NOMO-1 (cell line): ENCODE measurements at regions not wholly inside any gene's neighbourhood (a gene's known extent, or its start where the extent isn't known, plus 50 kb on each side); places are given as distances from the start of the nearest gene placed in this dataset.

Experiments used
- DNase-seq, 2 experiments: peaks; one replicate each; lab custom pipeline; 2025; ENCODE audit not compliant: unreplicated experiment in 2 of 2; lab: John Stamatoyannopoulos, UW

GRCh38 chr21:43277481-43278351 lies 108.9 kb downstream of the CRYAA start:
- no peak for DNase-seq

GRCh38 chr21:43276811-43277210 lies 108.0 kb downstream of the CRYAA start:
- DNase-seq: no peak

GRCh38 chr21:43275421-43276211 lies 106.8 kb downstream of the CRYAA start:
- no peak for DNase-seq

GRCh38 chr21:43274946-43275310 lies 106.1 kb downstream of the CRYAA start:
- no peak for DNase-seq

DNA sequence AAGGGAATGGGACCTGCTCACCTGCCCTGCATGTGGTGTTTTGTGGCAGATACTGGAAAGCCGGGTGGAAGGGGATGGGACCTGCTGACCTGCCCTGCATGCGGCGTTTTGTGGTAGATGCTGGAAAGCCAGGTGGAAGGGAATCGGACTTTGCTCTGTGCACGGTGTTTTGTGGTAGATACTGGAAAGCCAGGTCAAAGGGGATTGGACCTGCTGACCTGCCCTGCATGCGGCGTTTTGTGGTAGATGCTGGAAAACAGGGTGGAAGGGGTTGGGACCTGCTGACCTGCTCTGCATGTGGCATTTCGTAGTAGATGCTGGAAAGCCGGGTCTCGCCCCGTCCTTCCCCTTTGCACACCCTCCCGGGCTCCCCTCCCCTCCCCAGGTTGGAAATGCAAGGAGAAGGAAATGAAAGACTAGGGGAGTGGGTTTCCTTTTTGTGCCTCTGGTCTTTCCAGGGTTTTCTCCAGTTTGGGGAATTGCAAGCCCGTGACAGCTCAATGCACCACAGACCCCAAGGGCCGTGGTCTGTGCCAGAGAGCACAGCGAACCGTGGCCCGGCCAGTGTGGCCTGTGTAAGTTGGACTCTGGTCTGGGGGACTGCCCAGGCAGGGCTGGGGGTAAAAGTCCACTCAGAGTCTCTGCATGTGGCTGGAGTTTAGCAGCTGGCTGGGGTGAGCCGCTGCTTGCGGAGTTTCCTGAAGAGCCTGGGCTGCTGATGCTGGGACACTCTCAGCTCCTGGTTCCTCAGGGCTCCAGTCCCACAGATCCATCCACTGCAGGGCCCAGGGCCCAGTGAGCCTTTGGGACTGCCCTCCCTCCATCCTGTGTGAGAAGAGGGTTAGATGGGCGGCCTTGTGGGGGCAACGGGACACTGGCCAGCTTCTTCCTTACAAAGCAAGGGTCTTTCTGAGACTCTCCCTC lies 105.5 kb downstream of the CRYAA start:
- no peak for DNase-seq

DNA sequence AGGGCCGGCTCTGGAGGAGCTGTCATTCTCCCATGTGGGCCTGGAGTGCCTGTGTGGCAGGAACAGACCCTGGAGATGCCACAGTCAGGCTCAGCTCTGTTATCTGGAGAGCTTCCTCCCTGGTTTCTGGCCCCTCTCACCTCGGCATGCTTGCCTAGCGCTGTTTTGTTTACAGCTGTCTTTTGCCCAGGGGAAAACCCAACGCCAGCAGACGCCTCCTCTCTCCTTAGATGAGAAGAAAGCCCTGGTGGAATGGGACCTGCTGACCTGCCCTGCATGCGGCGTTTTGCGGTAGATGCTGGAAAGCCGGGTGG lies 104.9 kb downstream of the CRYAA start:
- DNase-seq: no peak

DNA sequence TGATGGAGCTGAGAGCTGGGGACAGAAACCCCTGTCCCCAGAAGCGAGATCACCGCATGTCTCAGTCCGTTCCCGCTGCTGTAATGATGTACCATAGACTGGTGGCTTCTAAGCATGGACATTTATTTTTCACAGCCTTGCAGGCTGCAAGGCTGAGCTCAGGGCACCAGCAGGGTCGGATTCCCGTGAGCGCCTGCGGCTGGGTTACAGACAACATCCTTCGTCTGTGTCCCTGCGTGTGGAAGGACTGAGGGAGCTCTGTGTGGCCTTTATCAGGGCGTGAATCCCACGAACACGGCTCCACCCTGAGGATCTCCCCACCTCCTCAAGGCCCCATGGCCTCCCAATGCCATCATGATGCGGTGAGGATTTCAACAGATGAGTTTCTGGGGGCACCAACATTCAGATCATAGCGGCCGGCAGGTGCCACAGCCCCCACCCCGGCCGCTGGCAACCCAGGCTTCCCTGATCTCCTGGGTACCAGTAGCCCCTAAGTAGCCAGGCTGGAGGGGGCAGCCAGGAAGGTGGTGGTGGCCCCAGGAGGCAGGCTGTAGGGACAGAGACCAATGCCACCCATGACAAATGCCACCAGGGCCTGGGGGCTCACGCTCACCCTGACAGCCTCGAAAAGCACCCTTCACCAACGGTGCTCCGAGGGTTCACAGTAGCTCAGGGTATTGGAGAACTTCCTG lies 104.4 kb downstream of the CRYAA start:
- DNase-seq: no peak

DNA sequence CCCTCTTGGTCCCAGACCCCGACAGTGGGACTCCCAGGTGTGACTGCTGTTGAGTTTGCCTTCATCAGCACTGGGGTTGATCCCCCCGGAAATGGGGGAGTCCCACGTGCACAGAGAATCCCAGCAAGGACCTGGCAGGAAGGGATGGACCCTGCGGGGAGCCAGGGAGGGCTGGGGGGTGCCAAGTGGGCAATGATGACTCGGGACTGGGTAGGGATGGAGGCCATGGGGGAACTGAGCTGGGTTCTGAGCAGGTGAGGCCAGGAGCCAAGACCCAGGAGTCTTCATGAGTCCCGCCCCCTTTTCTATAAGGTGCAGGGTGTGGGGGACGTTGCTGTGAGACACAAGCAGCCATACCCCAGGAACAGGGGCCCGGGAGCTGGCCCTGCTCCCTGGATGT lies 103.8 kb downstream of the CRYAA start:
- DNase-seq: no peak

DNA sequence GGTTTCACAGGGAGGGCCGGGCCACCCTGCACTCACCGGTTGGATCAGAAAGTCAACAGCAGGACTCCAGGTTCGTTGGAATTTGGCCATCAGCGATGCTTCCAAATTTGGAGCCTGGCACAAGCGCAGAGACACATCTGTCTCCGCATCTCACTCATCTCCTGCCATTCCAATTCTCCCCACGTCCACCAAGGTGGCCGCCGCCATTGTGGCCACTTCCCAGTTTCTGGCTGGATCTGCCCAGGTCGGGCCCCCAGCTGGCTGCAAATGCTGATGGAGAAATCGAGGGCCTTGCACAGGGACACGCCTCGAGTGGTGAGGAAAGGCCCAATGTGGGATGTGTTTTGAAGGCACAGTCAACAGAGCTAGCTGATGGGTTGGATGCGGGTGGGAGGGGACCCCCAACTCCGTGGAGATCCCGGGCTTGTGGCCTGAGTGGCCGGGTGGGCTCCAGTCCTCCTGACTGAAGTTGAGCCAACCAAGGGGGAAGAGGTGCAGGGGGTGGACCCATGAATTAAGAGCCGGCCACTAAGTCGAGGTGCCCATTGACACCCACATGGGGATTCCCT lies 102.7 kb downstream of the CRYAA start:
- no peak for DNase-seq

- no peak for DNase-seq
Measured at GRCh38 chr21:43270800-43271301, 102.0 kb downstream of the CRYAA start.

DNA sequence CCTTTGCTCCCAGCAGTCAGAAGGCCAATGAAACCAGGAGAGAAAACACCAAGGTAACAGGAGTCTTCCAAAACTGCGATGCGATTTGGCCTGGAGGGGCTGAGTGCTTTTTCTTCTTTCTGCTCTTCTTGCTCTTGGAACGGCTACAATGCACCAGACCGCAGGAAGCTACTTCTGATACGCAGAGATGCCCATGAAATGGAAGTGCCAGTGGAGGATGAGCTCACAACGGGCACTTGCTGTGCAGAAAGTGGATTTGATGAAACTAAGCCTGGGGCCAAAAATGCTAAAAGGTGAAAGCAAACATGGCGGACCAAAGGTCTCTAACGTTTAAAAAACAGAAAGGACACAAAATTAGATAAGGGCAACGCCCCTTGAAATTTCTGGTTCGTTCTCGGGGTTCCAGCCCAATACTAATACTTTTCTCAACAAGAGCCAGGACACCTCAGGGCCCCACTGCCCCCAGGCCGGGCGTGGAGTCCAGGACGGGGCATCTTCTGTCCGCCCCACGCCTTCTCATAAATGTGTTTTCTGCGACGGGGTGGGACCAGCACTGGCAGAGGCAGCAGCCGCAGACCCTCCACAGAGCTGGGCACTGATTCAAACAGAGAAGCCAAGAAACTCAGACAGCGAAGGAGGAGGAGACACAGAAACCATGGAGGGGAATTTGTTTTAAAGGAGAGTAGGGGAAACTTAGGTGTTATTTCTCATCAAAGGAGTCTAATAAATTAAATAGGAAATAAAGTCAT lies 101.3 kb downstream of the CRYAA start:
- no peak for DNase-seq

DNA sequence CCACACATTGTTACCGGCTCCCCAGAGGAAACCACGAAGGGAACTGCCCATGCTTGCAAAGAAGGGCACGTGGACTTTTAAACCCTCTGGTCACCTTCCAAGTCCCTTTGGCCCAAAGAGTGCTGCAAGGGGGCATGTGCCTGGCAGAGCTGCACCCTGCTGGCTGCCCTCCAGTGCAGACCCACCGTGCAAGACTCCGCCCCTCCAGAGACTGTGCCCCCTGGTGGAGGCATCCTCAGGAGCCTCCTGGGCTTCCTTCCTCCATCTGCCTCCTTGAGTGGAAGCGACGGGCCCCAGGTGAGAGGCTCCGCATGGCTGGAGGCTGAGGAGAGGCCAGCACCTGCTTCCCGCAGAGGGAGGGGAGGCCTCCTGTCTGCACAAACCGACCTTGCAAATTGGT lies 100.6 kb downstream of the CRYAA start:
- DNase-seq: no peak

DNA sequence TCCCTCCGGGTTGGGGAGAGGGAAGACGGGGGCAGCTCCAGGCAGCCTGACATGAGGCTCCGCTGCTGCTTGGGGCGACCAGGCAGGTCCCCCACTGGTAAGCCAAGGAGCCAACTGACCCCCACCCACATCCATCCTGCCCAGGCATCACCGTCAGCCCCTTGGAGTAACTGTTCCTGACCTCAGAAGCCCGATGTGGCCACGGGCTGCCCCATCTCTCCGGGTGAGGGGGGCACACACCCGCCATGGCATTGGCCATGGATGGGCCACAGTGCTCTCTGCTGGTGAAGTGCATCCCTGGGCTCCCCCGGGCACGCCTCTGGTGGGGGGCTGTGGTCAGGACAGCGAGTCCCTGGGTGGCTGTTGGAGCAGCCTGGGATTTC lies 100.0 kb downstream of the CRYAA start:
- DNase-seq: no peak

GRCh38 chr21:43268086-43268803 lies 99.4 kb downstream of the CRYAA start:
- DNase-seq: no peak

GRCh38 chr21:43267391-43268085 lies 98.7 kb downstream of the CRYAA start:
- no peak for DNase-seq

DNA sequence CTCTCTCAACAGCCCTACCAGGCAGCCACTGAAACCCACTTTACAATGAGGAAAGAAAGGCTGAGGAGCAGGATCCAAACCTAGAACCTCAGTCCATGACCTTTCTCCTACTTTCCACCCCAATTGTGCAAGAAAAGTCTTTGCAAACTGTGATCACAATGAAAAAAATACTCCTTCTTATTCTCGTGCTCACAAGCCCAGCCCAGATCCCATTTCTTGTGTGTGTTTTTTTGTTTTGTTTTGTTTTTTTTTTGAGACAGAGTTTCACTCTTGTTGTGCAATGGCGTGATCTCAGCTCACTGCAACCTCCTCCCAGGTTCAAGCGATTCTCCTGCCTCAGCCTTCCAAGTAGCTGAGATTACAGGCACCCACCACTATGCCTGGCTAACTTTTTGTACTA lies 97.7 kb downstream of the CRYAA start:
- DNase-seq: no peak

DNA sequence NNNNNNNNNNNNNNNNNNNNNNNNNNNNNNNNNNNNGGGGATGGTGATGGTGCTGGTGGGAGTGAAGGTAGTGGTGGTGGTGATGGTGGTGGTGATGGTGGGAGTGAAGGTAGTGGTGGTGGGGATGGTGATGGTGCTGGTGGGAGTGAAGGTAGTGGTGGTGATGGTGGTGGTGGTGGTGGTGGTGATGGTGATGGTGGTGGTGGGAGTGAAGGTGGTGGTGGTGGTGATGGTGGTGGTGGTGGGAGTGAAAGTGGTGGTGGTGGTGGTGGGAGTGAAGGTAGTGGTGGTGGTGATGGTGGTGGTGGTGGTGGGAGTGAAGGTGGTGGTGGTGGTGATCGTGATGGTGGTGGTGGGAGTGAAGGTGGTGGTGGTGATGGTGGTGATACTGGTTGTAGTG lies 93.6 kb downstream of the CRYAA start:
- no peak for DNase-seq
